IPS-18a (cell line): ENCODE measurements at regions not wholly inside any gene's neighbourhood (a gene's known extent, or its start where the extent isn't known, plus 50 kb on each side); places are given as distances from the start of the nearest gene placed in this dataset.
"Not testable (repeated sequence)": the region's sequence is repeated elsewhere in the genome, so short reads cannot be mapped to it uniquely, and the experiment has no call there.

Experiments
- H3K27ac ChIP-seq: one replicate; pipeline ENCODE4 v1.5.1; 2013; ENCODE audit warnings: low read length
- H3K27me3 ChIP-seq: one replicate; pipeline ENCODE4 v1.6.1; 2013; ENCODE audit warnings: mild to moderate bottlenecking, low read length; ENCODE audit not compliant: control insufficient read depth, insufficient read depth
- H3K36me3 ChIP-seq: one replicate; pipeline ENCODE4 v1.6.1; 2013; ENCODE audit warnings: low read depth, low read length; ENCODE audit not compliant: control insufficient read depth
- H3K4me1 ChIP-seq: one replicate; pipeline ENCODE4 v1.6.1; 2013; ENCODE audit warnings: low read depth, low read length; ENCODE audit not compliant: control insufficient read depth
- H3K4me3 ChIP-seq: one replicate; pipeline ENCODE4 v1.5.1; 2013; ENCODE audit warnings: low read length
- H3K9ac ChIP-seq: one replicate; pipeline ENCODE4 v1.6.1; 2013; ENCODE audit warnings: mild to moderate bottlenecking, low read length, moderate library complexity
- H3K9me3 ChIP-seq: one replicate; pipeline ENCODE4 v1.6.1; 2013; ENCODE audit warnings: low read depth, low read length; ENCODE audit not compliant: control insufficient read depth

- no peaks in the 10 kb centered on the region for H3K36me3 ChIP-seq
- H3K9me3 ChIP-seq = no peaks in the 10 kb centered on the region
- H3K27me3 ChIP-seq = no peaks in the 10 kb centered on the region
- H3K4me1 ChIP-seq = no peaks in the 10 kb centered on the region
- H3K4me3 ChIP-seq = no peak overlapping the region
- no peak overlapping the region for H3K27ac ChIP-seq
- H3K9ac ChIP-seq = no peak overlapping the region
These were observed 637.1 kb downstream of the GATA3 start for GRCh38 chr10:8691498-8692017.

DNA sequence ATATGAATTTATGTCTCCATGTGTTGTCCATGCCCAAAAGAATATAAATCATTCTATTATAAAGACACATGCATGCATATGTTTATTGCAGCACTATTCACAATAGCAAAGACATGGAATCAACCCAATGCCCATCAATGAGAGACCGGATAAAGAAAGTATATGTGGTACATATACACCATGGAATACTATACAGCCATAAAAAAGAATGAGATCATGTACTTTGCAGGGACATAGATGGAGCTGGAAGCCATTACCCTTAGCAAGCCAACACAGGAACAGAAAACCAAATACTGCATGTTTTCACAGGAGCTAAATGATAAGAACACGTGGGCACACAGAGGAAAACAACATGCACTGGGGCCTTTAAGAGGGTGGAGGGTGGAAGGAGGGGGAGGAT lies 639.1 kb downstream of the GATA3 start:
- not testable (repeated sequence) for H3K27ac ChIP-seq, H3K4me3 ChIP-seq, H3K9me3 ChIP-seq, H3K36me3 ChIP-seq, H3K4me1 ChIP-seq, H3K9ac ChIP-seq, H3K27me3 ChIP-seq

DNA sequence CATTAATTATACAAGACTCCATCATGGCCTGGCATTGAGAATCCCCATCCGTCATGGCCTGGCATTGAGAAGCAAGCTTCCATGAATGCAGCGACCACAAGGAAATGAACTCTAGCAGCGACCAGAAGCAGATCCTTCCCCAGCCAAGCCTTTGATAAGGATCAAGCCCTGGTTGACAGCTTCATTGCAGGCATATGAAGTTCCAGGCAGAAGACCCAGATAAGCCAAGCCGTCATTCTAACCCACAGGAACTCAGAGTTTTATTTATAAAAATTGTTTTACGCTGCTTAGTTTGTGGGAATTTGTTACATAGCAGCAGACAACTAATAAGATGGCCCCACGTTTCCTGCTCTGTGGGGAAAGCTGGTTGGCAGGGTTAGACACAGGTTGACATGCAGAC lies 642.3 kb downstream of the GATA3 start:
- Histone ChIP-seq H3K36me3 (no peaks in the 10 kb centered on the region), H3K9ac (no peak overlapping the region)

DNA sequence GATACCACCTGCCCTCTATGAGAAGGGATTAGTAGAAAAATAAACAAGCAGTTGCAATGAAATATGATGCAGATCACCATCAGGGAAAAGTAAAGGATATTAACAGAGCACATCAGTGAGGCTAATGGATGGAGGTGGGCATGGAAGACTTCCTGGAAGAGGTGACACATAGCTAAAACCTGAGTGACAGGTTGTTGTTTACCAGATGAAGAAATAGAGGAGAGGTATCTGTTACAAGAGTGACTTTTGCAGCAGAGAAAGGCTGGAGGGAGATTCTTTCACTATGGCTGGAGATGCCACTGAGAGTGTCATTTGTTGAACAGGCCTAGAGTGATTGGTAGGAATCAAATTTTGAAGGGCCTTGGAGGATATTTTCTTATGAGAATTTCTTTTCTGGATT lies 646.2 kb downstream of the GATA3 start:
- no peaks in the 10 kb centered on the region for H3K36me3 ChIP-seq
- H3K27me3 ChIP-seq = no peaks in the 10 kb centered on the region
- H3K9ac ChIP-seq = no peak overlapping the region
- H3K4me3 ChIP-seq = no peak overlapping the region
- no peaks in the 10 kb centered on the region for H3K9me3 ChIP-seq
- no peak overlapping the region for H3K27ac ChIP-seq
- H3K4me1 ChIP-seq = peaks cover 7% of the 10 kb centered on the region

More for the DNA sequence above, 642.3 kb downstream of the GATA3 start:
- H3K4me3 ChIP-seq = no peak overlapping the region
- no peaks in the 10 kb centered on the region for H3K4me1 ChIP-seq
- H3K27me3 ChIP-seq = no peaks in the 10 kb centered on the region
- H3K9me3 ChIP-seq = no peaks in the 10 kb centered on the region
- H3K27ac ChIP-seq = no peak overlapping the region

DNA sequence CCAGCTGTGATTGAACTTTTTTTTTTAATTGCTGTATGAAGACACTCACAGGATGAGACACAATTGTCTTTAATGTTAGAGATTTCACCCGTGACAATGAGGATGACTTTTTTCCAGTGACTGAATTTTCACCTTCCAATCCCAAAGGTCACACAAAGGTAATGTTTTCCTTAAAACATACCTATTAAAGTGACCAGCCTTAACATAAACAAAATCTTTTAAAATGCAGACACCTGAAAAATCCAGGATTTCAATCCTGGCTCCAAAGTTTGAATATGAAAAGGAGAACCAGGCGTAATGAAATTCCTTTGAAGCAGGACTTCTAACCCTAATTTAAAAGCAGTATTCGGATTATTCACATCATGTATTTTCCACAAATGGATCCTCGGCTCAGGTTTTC lies 647.7 kb downstream of the GATA3 start:
- Histone ChIP-seq H3K4me1 (peaks cover 7% of the 10 kb centered on the region), H3K27ac (no peak overlapping the region), H3K36me3 (no peaks in the 10 kb centered on the region), H3K27me3 (no peaks in the 10 kb centered on the region), H3K4me3 (no peak overlapping the region), H3K9me3 (no peaks in the 10 kb centered on the region), H3K9ac (no peak overlapping the region)

DNA sequence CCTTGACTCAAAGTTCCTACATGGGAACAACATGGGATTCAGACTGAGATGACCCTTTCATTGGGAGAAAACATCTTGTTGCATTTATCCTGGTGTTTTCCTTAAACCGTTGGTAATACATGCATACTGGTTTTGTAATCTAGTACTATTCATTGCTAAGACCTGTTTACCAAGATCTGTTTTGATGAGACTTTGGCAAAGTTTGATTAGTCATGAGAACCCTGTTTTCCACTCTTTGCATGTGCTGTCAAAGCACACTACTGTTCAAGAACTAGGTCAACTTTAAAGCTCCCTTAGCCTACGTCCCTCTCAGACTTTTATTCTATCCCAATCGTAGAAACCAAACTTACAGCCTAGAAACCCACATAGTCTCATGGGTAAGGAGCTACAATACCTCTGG lies 650.9 kb downstream of the GATA3 start:
- H3K27ac ChIP-seq = no peak overlapping the region
- peaks cover 7% of the 10 kb centered on the region for H3K4me1 ChIP-seq
- no peak overlapping the region for H3K9ac ChIP-seq
- no peaks in the 10 kb centered on the region for H3K36me3 ChIP-seq
- no peaks in the 10 kb centered on the region for H3K27me3 ChIP-seq
- H3K4me3 ChIP-seq = no peak overlapping the region
- no peaks in the 10 kb centered on the region for H3K9me3 ChIP-seq

DNA sequence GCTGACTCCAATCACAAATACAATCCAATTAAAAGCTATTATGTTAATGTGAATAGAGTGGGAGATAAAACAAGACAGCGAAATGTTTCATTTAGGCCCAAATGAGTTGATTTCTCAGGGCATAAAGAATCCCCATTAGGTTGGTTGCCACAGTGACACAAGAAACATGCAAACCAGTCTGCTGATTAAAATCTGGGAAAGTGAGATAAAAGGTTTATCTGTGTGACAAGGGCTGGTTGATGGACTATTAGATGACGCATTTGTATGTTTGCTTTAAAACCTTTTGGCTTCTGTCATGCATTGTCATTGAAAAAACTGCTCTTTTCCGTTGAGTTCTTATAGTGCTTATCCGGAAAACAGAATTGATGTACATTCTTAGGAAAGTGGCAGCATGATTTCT lies 658.2 kb downstream of the GATA3 start:
- H3K27me3 ChIP-seq = no peaks in the 10 kb centered on the region
- no peak overlapping the region for H3K9ac ChIP-seq
- no peaks in the 10 kb centered on the region for H3K36me3 ChIP-seq
- H3K4me3 ChIP-seq = no peak overlapping the region
- H3K4me1 ChIP-seq = no peaks in the 10 kb centered on the region
- no peaks in the 10 kb centered on the region for H3K9me3 ChIP-seq
- H3K27ac ChIP-seq = no peak overlapping the region

DNA sequence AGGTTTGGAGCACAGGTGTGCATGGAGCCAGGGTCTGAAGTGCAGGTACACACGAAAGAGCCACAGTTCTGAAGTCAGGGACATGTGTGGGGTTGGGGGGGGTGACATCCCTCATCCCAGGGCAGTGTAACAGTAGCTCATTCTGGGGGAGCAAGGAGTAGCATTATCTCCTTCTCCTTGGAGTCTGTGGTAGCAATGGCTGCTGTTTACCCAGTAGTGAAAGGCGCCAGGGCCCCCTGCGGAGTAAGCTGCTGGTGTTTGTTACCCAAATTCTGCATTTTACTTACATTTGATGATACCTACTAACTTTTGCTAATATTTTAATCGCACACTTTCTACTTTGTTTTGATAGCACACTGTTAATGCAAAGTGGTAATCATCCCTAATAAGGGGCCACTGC lies 665.5 kb downstream of the GATA3 start:
- Histone ChIP-seq H3K36me3 (no peaks in the 10 kb centered on the region), H3K27ac (no peak overlapping the region), H3K4me3 (no peak overlapping the region), H3K4me1 (no peaks in the 10 kb centered on the region), H3K9ac (no peak overlapping the region), H3K27me3 (no peaks in the 10 kb centered on the region), H3K9me3 (no peaks in the 10 kb centered on the region)

- no peak overlapping the region for H3K27ac ChIP-seq
- H3K9me3 ChIP-seq = no peaks in the 10 kb centered on the region
- no peaks in the 10 kb centered on the region for H3K27me3 ChIP-seq
- no peaks in the 10 kb centered on the region for H3K36me3 ChIP-seq
- H3K9ac ChIP-seq = no peak overlapping the region
- no peaks in the 10 kb centered on the region for H3K4me1 ChIP-seq
- H3K4me3 ChIP-seq = no peak overlapping the region
These were observed 667.2 kb downstream of the GATA3 start for GRCh38 chr10:8721650-8722049.

- Histone ChIP-seq H3K9me3 (no peaks in the 10 kb centered on the region), H3K36me3 (no peaks in the 10 kb centered on the region), H3K9ac (no peak overlapping the region), H3K27ac (no peak overlapping the region), H3K4me3 (no peak overlapping the region), H3K27me3 (no peaks in the 10 kb centered on the region), H3K4me1 (no peaks in the 10 kb centered on the region)
These were observed 668.3 kb downstream of the GATA3 start for GRCh38 chr10:8722835-8723234.

DNA sequence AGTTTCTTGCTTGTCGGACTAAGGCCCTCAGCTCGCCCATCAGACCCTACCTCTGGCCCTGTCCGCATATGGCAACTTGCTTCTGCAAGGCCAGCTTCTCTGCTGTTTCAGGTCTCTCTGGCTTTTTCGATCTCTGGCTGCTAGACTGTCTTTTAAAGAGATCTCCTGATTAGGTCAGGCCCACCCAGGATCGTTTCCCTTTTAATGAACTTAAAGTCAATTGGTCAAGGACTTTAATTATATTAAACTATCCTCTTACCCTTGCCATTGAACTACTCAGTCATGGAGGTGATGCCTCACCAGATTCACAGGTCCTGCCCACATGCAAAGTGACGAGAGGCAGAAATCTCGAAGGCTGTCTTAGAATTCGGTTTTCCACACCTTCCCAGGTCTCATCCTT lies 670.9 kb downstream of the GATA3 start:
- no peak overlapping the region for H3K4me3 ChIP-seq
- no peaks in the 10 kb centered on the region for H3K36me3 ChIP-seq
- no peaks in the 10 kb centered on the region for H3K9me3 ChIP-seq
- no peaks in the 10 kb centered on the region for H3K27me3 ChIP-seq
- H3K4me1 ChIP-seq = no peaks in the 10 kb centered on the region
- no peak overlapping the region for H3K9ac ChIP-seq
- H3K27ac ChIP-seq = no peak overlapping the region

DNA sequence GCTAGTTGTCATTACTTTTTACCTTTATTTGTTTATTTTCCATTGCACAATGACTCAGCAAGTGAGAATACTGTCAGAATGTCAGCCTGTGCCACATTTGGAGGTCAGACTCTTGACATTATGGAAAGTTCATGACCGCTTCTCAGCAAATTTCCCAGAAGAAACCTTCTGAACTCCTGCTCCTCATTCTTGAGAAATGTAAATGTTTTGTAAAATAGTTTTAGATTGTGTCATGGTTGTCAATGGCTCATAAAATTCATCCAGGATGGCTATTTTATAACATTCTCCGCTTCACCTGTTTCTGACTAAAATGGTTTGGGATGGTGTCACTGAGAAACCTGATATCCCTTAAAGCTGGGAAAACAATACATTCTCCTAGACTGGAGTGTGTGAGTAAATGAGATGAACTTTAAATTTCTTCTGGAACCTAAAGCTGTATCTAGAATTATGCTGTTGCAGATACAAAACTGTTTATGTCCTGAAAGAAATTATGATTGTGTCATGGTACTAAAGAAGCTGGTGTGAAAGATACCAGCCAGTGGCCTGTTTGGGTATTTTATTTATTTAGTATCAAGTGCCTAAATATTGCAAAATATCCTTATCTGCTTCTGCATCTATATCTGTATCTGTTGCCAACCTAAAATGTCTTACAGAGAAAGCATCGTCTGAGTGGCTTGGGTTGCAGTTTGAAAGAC lies 671.7 kb downstream of the GATA3 start:
- no peaks in the 10 kb centered on the region for H3K9me3 ChIP-seq
- H3K4me1 ChIP-seq = peaks cover 3% of the 10 kb centered on the region
- no peak overlapping the region for H3K4me3 ChIP-seq
- H3K36me3 ChIP-seq = no peaks in the 10 kb centered on the region
- no peak overlapping the region for H3K27ac ChIP-seq
- no peak overlapping the region for H3K9ac ChIP-seq
- no peaks in the 10 kb centered on the region for H3K27me3 ChIP-seq
